H9 (cell line): ENCODE measurements at regions not wholly inside any gene's neighbourhood (a gene's known extent, or its start where the extent isn't known, plus 50 kb on each side); places are given as distances from the start of the nearest gene placed in this dataset.

ENCODE experiments used
- DNase-seq: peaks from one replicate; pipeline ENCODE4 v3.0.0-alpha.2; 2017
- H2AFZ ChIP-seq: one replicate; pipeline ENCODE4 v1.6.1; 2013; ENCODE audit warnings: mild to moderate bottlenecking, low read length, control low read depth, moderate library complexity
- H2AK5ac ChIP-seq: 2 replicates; pipeline ENCODE4 v1.6.1; 2013; ENCODE audit warnings: low read length, control low read depth, mixed read lengths; ENCODE audit not compliant: insufficient read length
- H2BK120ac ChIP-seq: one replicate; pipeline ENCODE4 v1.6.1; 2013; ENCODE audit warnings: low read depth, mild to moderate bottlenecking, low read length, control low read depth, inconsistent platforms; ENCODE audit not compliant: poor library complexity, severe bottlenecking
- H2BK12ac ChIP-seq: 2 replicates; pipeline ENCODE4 v1.6.1; 2013; ENCODE audit warnings: low read length, control low read depth, mixed read lengths, low read depth; ENCODE audit not compliant: insufficient read length
- H2BK15ac ChIP-seq: 2 replicates; pipeline ENCODE4 v1.6.1; 2013; ENCODE audit warnings: low read depth, low read length, control low read depth
- H2BK20ac ChIP-seq: one replicate; pipeline ENCODE4 v1.6.1; 2013; ENCODE audit warnings: low read depth, mild to moderate bottlenecking, low read length, control low read depth, inconsistent platforms; ENCODE audit not compliant: poor library complexity, severe bottlenecking
- H2BK5ac ChIP-seq: 2 replicates; pipeline ENCODE4 v1.6.1; 2013; ENCODE audit warnings: low read length, control low read depth, mixed read lengths; ENCODE audit not compliant: insufficient read length
- H3K14ac ChIP-seq: 2 replicates; pipeline ENCODE4 v1.6.1; 2013; ENCODE audit warnings: low read length, control low read depth; ENCODE audit not compliant: insufficient read depth
- H3K18ac ChIP-seq: 2 replicates; pipeline ENCODE4 v1.6.1; 2013; ENCODE audit warnings: low read depth, mild to moderate bottlenecking, mixed read lengths, low read length, control low read depth; ENCODE audit not compliant: insufficient read length
- H3K23ac ChIP-seq: 2 replicates; pipeline ENCODE4 v1.6.1; 2013; ENCODE audit warnings: low read length, control low read depth, mixed read lengths, low read depth; ENCODE audit not compliant: insufficient read length
- H3K23me2 ChIP-seq: 2 replicates; pipeline ENCODE4 v1.6.1; 2013; ENCODE audit warnings: low read depth, mild to moderate bottlenecking, mixed read lengths, low read length, control low read depth; ENCODE audit not compliant: insufficient read length, poor library complexity, severe bottlenecking
- H3K27ac ChIP-seq: 2 replicates; pipeline ENCODE4 v1.5.1; 2013; ENCODE audit warnings: low read length, control low read depth, mixed read lengths, low read depth; ENCODE audit not compliant: insufficient read length
- H3K27me3 ChIP-seq: 2 replicates; pipeline ENCODE4 v1.6.1; 2013; ENCODE audit warnings: low read length, control low read depth, inconsistent platforms; ENCODE audit not compliant: insufficient read depth
- H3K4ac ChIP-seq: 2 replicates; pipeline ENCODE4 v1.6.1; 2013; ENCODE audit warnings: low read depth, mild to moderate bottlenecking, control low read depth, inconsistent platforms, low read length, moderate library complexity
- H3K4me1 ChIP-seq: 2 replicates; pipeline ENCODE4 v1.6.1; 2013; ENCODE audit warnings: low read length, control low read depth, inconsistent platforms; ENCODE audit not compliant: insufficient read depth
- H3K4me2 ChIP-seq: 2 replicates; pipeline ENCODE4 v1.6.1; 2013; ENCODE audit warnings: low read length, control low read depth, mixed read lengths; ENCODE audit not compliant: insufficient read length, insufficient read depth
- H3K56ac ChIP-seq: 2 replicates; pipeline ENCODE4 v1.6.1; 2013; ENCODE audit warnings: low read depth, mild to moderate bottlenecking, mixed read lengths, low read length, control low read depth; ENCODE audit not compliant: insufficient read length
- H3K79me1 ChIP-seq: 2 replicates; pipeline ENCODE4 v1.6.1; 2013; ENCODE audit warnings: low read depth, mild to moderate bottlenecking, moderate library complexity, low read length, control low read depth, inconsistent platforms; ENCODE audit not compliant: insufficient read depth, poor library complexity, severe bottlenecking
- H3K79me2 ChIP-seq: 2 replicates; pipeline ENCODE4 v1.6.1; 2013; ENCODE audit warnings: low read length, control low read depth, inconsistent platforms; ENCODE audit not compliant: insufficient read depth
- H3K9ac ChIP-seq: 2 replicates; pipeline ENCODE4 v1.6.1; 2013; ENCODE audit warnings: low read length, control low read depth, mixed read lengths; ENCODE audit not compliant: insufficient read length; ENCODE audit errors: extremely low read depth
- H3K9me3 ChIP-seq: one replicate; pipeline ENCODE4 v1.6.1; 2013; ENCODE audit warnings: low read depth, low read length, inconsistent platforms; ENCODE audit not compliant: control insufficient read depth
- H3T11ph ChIP-seq: one replicate; pipeline ENCODE4 v1.6.1; 2013; ENCODE audit warnings: mild to moderate bottlenecking, low read length, control low read depth, inconsistent platforms
- H4K20me1 ChIP-seq: one replicate; pipeline ENCODE4 v1.6.1; 2013; ENCODE audit not compliant: control insufficient read depth, insufficient read length, insufficient read depth
- H4K5ac ChIP-seq: 2 replicates; pipeline ENCODE4 v1.6.1; 2013; ENCODE audit warnings: low read depth, mild to moderate bottlenecking, mixed read lengths, low read length, control low read depth; ENCODE audit not compliant: insufficient read length
- H4K8ac ChIP-seq: replicated peaks from 2 replicates; pipeline ENCODE4 v1.6.1; 2013; ENCODE audit warnings: low read length, control low read depth, mixed read lengths, low read depth; ENCODE audit not compliant: insufficient read length
- H4K91ac ChIP-seq: 2 replicates; pipeline ENCODE4 v1.6.1; 2013; ENCODE audit warnings: low read depth, mild to moderate bottlenecking, moderate library complexity, mixed read lengths, low read length, control low read depth; ENCODE audit not compliant: insufficient read length
- H3K27ac Mint-ChIP-seq, 3 experiments: 2 replicates in 2 of 3; 3 replicates in 1 of 3; pipeline ENCODE4 v1.8.0; 2020 to 2021; ENCODE audit warnings: mixed read lengths in 3 of 3, mild to moderate bottlenecking in 1 of 3, moderate library complexity in 1 of 3
- H3K27me3 Mint-ChIP-seq: 2 replicates; pipeline ENCODE4 v1.8.0; 2021; ENCODE audit warnings: low read depth, mild to moderate bottlenecking, moderate library complexity, mixed read lengths
- H3K36me3 Mint-ChIP-seq, 3 experiments: 2 replicates in 2 of 3; 3 replicates in 1 of 3; pipeline ENCODE4 v1.8.0; 2020 to 2021; ENCODE audit warnings: low read depth in 3 of 3, mixed read lengths in 3 of 3; ENCODE audit not compliant: insufficient read depth in 1 of 3
- H3K4me1 Mint-ChIP-seq, 2 experiments: 2 replicates each; pipeline ENCODE4 v1.8.0; 2020; ENCODE audit warnings: mixed read lengths in 2 of 2
- H3K4me3 Mint-ChIP-seq, 2 experiments: 2 replicates in 1 of 2; 3 replicates in 1 of 2; pipeline ENCODE4 v1.8.0; 2020 to 2021; ENCODE audit warnings: mild to moderate bottlenecking in 2 of 2, mixed read lengths in 2 of 2, moderate library complexity in 1 of 2
- H3K9me3 Mint-ChIP-seq, 2 experiments: 2 replicates in 1 of 2; 3 replicates in 1 of 2; pipeline ENCODE4 v1.8.0; 2020; ENCODE audit warnings: mild to moderate bottlenecking in 2 of 2, mixed read lengths in 2 of 2, moderate library complexity in 1 of 2
- TF ChIP-seq, protein P1 (sequence below): fragments of 200-600 bp; sonication (generic); conservative IDR thresholded peaks from 3 replicates; pipeline ENCODE4 v1.8.0; 2021; ENCODE audit warnings: antibody characterized with exemption, mild to moderate bottlenecking

DNA sequence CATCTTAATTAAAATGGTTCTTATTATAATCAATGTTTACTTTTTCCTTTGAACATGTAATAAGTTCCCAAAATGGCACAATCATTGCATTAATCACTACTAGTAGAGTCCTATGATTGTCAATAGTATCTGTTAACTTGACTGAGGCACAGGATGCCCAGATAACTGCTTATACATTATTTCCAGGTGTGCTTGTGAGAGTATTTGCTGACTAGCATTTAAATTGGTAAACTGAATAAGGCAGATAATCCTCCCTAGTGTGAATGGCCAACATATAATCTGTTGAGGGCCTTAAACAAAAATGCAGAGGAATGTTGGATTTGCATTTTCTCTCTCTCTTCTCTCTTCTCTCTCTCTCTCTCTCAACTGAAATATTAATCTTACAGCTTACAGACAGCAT is 999.3 kb upstream of the TMPRSS15 start:
- H3K4me1 Mint-ChIP-seq, result no peaks in the 10 kb centered on the region
- H3K27me3 ChIP-seq, result no peaks in the 10 kb centered on the region
- H3K4me1 ChIP-seq, result no peaks in the 10 kb centered on the region
- no peak overlapping the region for H3K4me3 Mint-ChIP-seq
- no peak overlapping the region for H2BK120ac ChIP-seq
- H3K14ac ChIP-seq, result no peak overlapping the region
- H3T11ph ChIP-seq, result no peak overlapping the region
- no peaks in the 10 kb centered on the region for H4K20me1 ChIP-seq
- no peak overlapping the region for H3K4ac ChIP-seq
- no peaks in the 10 kb centered on the region for H3K36me3 Mint-ChIP-seq
- no peak overlapping the region for H2BK5ac ChIP-seq
- no peak overlapping the region for H4K8ac ChIP-seq
- H4K5ac ChIP-seq, result no peak overlapping the region
- H2BK15ac ChIP-seq, result no peak overlapping the region
- no peaks in the 10 kb centered on the region for H3K23me2 ChIP-seq
- no peak overlapping the region for H3K56ac ChIP-seq
- H3K27me3 Mint-ChIP-seq, result no peaks in the 10 kb centered on the region
- H3K79me1 ChIP-seq, result no peaks in the 10 kb centered on the region
- H2AFZ ChIP-seq, result no peak overlapping the region
- H3K18ac ChIP-seq, result no peak overlapping the region
- H3K4me2 ChIP-seq, result no peak overlapping the region
- no peak overlapping the region for H3K27ac Mint-ChIP-seq
- no peak overlapping the region for H4K91ac ChIP-seq
- H3K79me2 ChIP-seq, result no peaks in the 10 kb centered on the region
- no peaks in the 10 kb centered on the region for H3K9me3 Mint-ChIP-seq
- TF ChIP-seq, protein P1, sequence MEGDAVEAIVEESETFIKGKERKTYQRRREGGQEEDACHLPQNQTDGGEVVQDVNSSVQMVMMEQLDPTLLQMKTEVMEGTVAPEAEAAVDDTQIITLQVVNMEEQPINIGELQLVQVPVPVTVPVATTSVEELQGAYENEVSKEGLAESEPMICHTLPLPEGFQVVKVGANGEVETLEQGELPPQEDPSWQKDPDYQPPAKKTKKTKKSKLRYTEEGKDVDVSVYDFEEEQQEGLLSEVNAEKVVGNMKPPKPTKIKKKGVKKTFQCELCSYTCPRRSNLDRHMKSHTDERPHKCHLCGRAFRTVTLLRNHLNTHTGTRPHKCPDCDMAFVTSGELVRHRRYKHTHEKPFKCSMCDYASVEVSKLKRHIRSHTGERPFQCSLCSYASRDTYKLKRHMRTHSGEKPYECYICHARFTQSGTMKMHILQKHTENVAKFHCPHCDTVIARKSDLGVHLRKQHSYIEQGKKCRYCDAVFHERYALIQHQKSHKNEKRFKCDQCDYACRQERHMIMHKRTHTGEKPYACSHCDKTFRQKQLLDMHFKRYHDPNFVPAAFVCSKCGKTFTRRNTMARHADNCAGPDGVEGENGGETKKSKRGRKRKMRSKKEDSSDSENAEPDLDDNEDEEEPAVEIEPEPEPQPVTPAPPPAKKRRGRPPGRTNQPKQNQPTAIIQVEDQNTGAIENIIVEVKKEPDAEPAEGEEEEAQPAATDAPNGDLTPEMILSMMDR, result no peak
- H2BK20ac ChIP-seq, result no peak overlapping the region
- H2BK12ac ChIP-seq, result no peak overlapping the region
- H3K23ac ChIP-seq, result no peak overlapping the region
- no peak overlapping the region for H2AK5ac ChIP-seq
- H3K9me3 ChIP-seq, result no peaks in the 10 kb centered on the region
- no peak overlapping the region for H3K9ac ChIP-seq
- DNase-seq, result no peak
- no peak overlapping the region for H3K27ac ChIP-seq
